OCI-M2 (cell line): ENCODE measurements at regions not wholly inside any gene's neighbourhood (a gene's known extent, or its start where the extent isn't known, plus 50 kb on each side); places are given as distances from the start of the nearest gene placed in this dataset.

Experiments
- DNase-seq: peaks from one replicate; lab custom pipeline; 2025; ENCODE audit not compliant: unreplicated experiment; lab: John Stamatoyannopoulos, UW

DNA sequence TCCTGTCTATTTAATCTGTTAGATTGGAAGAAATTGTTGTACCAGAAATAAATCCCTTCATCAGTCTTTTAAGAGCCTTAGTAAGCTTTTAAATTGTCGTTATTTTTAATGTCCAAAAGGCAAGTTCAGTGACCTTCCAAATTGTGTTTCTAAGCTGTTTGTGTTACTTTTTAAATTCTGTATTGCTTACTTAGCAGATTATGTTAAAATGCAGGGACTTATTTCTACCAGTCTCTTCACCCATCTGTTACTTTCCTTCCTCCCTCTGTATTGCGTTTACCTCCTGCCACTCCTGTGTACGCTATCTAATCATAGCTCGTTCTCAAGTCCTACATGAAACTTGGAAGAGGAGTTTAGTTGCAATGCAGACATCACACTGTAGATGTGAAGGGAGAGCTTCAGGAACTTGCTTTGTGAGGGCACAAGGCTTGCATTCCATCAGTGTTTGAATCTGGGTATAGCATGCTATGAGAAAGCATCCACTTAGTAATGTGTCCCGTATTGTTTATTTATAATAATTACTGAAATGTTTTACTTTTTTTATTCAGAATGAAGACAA is 406.5 kb upstream of the RGS6 start:
- no peak for DNase-seq

GRCh38 chr14:71526388-71526787 is 405.8 kb upstream of the RGS6 start:
- DNase-seq, result no peak

- no peak for DNase-seq
Measured at GRCh38 chr14:71527838-71528237, 404.4 kb upstream of the RGS6 start.

DNA sequence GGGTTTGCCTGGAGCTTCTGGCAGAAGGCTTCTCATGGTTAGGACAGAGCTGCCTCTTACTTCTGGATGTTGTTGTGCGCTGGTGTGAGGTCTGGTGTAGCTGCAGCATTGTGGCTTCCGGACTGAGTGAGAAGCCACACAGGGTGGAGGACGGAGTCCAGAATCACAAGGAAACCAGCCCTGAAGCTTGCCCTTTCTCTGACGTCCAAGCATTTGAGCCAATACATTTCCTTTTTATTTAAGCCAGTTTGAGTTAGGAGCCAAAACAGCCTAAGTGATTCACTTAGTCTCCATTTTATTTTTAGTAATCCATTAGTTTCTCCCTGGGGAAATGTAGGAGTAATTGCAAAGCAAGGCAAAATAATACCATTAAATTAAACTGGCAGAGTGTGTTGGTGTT is 402.4 kb upstream of the RGS6 start:
- DNase-seq, result no peak

DNA sequence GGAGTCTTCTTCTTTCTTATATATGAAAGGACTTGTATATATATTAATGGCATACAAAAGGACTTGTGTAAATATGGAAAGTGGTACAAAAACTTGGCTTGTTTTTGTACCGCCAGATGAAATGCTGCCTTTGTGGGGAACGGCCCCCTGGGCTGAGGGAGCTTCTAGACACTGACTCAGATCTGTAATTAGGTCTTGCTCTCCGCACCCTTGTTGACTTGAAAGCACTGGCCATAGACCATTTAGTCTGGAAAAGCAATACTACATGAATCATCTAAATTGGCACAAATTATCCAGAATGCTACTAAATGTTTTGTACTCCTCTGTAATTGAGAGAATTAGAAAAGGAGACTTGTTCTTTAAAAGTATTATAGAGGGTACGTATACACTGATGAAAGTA is 399.9 kb upstream of the RGS6 start:
- DNase-seq, result no peak

DNA sequence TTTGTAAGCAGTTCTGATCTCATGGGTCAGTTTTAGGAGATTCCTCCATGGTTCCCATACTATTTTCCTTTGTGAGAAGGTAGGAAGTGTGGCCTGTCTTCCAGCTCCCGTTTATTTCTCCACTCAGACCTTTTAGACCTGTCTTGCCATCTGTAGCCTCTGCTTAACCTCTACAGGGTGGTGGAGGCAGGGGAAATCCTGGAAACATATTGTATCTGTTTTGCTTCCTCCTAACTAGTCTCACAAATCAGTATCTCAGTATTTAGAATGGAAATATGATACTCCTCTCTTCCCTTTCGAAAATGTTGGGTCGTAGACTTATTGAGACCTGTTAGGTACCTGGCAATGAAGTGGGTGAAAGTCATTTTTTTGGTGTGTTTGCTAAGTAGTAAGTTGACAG is 399.4 kb upstream of the RGS6 start:
- no peak for DNase-seq

DNA sequence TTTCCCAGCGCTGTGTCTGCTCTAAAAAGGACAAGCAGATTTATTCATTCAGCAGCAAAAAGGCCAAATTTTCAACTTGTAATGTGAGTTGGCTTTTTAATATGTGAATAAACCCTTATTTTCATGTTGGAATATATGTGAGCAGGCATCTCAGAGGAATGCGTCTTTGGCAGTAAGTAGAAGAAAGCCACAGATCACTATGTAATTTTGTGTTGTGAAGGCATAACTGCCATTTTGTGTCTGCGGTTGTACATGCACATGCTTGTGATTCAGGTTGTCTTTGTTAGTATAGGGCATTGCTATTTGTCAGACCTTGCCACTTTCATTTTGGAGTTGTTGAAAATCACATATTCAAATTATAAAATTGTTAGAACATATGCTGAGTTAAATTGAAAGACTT is 398.8 kb upstream of the RGS6 start:
- DNase-seq, result no peak

GRCh38 chr14:71533800-71534199 is 398.4 kb upstream of the RGS6 start:
- no peak for DNase-seq

GRCh38 chr14:71534506-71534905 is 397.7 kb upstream of the RGS6 start:
- no peak for DNase-seq

GRCh38 chr14:71536015-71536740 is 396.1 kb upstream of the RGS6 start:
- DNase-seq, result no peak

DNA sequence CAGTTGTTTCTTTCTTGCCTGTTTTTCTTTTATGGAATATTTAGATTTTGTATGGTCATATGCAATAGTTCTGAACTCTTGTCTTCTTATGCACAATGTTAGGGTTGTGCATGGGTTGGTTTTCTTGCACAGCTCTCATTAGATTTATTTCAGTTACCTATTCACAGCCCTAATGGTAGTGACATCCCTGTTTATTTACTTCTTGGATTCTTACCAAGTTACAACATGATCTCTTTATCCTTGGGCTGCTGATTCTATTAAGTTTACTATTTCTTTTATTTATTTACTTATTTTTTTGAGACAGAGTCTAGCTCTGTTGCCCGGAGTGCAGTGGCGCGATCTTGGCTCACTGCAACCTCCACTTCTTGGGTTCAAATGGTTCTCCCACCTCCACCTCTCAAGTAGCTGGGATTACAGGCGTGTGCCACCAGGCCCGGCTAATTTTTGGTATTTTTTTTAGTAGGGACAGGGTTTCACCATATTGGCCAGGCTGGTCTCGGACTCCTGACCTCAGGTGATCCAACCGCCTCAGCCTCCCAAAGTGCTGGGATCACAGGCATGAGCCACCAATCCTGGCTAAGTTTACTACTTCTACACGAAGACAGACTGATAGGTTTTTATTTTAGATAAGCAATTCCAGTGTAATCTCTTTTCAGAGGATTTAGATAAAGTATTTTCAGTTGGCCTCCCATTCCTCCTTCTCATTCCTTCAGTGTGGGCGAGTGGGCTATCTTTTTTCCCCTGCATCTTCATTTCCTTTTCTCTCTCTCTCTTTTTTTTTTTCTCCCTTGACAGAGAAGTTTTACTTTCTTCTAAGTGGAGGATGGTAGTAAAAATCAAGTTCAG is 395.1 kb upstream of the RGS6 start:
- DNase-seq, result no peak

DNA sequence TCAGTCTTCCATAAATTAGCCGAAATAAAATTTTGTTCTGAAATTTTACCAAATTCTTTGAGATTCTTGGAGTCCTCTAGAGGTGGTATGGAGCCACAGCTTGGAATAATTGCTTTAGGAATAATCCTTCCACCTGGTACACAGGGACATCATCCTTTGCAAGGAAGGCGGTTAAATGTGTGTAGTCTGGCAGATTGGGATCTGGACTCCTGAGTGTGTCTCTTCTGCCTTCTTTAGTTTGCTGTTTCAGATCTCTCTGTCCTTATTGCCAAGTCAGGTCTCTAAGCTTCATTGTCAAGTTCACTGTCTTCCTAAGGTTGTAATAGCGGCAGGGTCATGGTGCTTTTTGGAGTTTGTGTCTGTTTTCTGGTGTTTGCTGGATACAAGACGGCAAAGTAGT is 393.9 kb upstream of the RGS6 start:
- no peak for DNase-seq

DNA sequence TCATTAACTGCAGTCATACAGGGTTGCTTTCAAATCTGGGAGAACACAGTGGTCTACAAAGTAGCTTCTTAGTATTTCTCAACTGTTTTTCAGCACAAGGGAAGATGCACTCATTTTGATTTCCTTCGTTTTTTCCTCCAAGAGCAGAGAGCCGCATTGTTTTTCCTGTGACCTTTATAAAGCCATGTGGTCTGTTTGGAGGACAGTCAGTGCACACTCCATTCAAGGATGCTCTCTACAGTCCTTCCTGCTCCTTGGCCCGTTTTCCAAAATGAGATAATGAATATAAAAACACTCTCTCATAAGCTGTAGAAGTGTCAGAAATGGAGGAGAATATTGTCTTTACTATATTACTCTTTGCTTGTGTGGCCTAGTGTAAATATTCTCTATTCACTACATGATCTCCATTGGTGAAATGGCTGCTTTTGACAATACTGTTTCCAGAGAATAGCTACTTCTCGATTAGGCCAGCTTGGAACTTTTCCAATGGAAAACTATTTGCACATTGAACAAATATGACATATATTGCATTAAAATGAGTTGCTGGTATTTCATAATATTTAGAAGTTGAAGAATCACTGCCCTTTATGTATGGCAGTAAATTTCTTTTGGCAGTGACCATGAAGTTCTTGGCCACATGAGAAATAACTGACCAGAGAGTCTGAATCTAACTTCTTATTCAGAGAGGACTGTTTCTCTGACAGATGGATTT is 393.1 kb upstream of the RGS6 start:
- no peak for DNase-seq

DNA sequence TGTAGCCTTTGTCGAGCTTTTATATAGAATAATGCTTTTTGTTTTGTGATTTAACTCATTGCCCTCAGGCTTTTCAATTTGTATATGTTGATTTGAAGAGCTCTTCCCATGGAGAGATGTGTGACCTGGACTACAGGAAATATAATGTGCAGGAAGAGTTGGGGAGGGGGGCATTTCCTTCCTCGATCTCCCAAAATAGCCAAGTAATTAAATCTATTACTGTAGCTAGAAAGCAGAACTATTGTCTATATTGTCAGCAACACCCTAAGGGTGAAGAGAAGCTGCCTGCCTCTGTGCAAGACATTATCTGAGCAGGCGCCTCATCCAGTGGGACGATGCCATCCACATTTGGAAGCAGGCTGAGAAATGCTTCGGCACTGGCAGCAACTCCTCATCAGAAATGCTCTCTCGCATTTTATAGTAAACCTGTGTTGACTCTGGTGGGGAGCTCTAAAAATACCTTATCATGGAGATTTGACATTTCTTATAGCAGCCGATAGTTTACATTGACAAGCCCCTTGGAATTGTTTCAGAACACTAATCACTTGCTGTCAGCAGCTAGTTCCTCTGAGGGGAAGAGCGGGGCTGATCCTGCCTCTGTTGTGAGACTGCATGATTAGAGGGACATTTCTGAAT is 392.5 kb upstream of the RGS6 start:
- DNase-seq, result no peak

DNA sequence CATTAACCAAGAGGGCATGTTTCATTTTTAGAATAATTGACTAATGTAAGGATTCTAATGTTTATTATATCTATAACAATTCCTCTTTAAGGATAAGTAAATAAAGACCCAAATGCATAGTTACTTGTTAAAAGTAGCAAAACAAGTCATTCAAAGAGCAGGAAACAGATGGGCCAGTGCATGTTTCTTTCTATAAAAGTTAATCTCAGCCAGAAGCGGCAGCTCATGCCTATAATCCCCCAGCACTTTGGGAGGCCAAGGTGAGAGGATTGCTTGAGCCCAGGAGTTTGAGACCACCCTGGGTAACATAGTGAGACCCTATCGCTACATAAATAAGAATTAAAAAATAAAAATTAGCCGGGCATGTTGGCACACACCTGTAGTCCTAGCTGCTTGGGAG is 391.0 kb upstream of the RGS6 start:
- DNase-seq, result no peak

DNA sequence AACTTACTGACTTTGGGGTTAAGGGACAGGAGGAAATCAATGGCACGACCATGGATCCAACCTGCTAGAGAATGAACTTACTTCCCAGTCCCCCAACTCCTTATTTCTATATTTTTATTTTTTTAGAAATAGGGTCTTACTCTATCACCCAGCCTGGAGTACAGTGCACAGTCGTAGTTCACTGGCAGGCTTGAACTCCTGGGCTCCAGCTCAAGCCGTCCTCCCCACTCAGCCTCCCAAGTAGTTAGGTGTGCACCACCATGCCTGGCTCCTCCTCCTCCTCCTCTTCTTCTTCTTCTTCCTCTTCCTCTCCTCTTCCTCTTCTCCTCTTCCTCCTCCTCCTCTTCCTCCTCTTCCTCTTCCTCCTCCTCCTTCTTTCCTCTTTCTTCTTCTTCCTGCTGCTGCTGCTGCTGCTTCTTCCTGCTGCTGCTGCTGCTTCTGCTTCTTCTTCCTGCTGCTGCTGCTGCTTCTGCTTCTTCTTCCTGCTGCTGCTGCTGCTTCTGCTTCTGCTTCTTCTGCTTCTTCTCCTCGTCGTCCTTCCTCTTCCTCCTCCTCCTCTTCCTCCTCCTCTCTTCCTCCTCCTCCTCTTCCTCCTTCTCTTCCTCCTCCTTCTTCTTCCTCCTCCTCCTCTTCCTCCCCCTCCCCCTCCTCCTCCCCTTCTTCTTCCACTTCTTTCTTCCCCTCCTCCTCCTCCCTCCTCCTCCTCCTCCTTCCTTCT is 390.1 kb upstream of the RGS6 start:
- no peak for DNase-seq

DNA sequence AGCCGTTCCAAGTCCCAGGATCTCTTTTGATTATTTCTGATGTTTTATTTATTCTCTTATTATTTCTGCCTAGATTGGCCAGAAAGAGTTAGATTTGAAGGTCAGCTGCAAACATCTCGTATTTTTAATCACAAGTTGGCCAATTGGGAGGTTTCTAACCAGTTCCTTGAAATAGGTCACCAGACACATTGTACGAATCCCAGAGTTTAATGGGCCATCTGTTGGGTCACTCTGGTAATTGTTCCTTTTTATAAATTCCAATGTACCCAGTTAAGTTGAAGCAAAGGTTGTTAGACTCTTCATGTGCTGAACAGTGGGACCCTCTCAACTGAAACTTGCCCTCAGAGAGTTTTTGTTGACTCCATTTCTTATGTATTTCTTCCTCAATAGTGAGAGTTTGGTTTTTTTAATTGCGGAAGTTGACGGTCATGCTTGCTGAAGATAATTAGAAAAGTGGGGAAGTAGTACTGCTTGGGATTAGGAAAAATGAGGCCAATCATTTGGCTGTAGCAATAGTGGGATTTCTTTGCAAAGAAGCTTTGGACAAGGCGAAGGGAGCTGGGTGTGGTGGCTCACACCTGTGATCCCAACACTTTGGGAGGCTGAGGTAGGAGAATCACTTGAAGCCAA is 382.7 kb upstream of the RGS6 start:
- no peak for DNase-seq

DNA sequence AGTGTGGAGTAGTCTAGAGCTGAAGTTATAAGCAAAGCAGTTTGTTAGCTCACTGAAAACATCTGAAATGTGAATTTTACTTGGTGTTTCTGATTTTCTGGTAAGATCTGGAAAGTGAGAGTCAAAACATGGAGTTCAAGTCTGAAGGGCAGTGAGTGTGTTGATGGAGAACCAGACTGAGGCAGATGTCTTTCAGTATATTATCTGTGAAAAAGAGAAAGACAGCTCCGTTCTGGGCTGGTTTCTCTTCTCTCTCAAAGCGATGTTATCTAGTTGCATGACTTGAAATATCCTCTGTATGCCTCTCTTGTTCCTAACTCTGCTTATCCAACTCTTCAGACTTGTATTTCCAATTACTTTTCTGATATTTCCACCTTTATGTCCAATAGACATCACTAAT is 381.9 kb upstream of the RGS6 start:
- DNase-seq, result no peak

DNA sequence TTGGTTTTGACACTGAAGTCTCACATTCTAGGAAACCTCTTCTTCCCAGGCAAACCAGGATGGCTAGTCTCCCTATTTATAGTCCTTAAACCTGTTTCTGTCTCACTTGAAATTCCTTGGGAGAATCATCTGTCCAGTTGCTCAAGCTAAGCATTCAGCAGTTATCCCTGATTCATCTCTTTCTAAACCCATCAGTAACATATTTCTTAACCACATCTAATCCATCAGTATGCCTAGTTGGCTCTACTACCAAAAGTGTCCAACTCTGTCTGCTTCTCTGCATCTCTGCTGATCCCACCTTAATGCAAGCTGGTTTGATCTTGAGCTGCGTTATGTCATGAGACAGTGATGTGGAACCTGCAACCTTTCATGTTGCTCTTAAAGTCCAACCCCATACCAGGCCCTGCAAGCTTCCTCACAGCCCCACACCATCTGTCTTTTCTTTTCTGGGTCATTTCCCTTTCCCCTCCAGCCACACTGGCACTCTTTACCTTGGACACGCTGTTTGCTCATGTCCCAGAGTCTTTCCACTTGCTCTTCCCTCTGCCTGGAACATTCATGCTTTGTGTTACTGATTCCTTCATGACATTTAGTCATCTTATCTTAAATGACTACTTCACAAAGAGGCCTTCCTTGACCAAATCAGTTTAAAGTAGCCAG is 380.8 kb upstream of the RGS6 start:
- DNase-seq, result no peak

- no peak for DNase-seq
Measured at GRCh38 chr14:71552809-71553208, 379.4 kb upstream of the RGS6 start.
